Astrocyte (in vitro differentiated cells and primary cell): ENCODE measurements at regions not wholly inside any gene's neighbourhood (a gene's known extent, or its start where the extent isn't known, plus 50 kb on each side); places are given as distances from the start of the nearest gene placed in this dataset.

Experiments used
- CTCF ChIP-seq: IDR thresholded peaks from 2 replicates; pipeline ENCODE4 v1.5.1; 2011; ENCODE audit warnings: low read depth, mild to moderate bottlenecking, inconsistent platforms, low read length, moderate library complexity; ENCODE audit not compliant: insufficient read depth
- EZH2 ChIP-seq: IDR thresholded peaks from 2 replicates; pipeline ENCODE4 v1.6.1; 2012; ENCODE audit warnings: mild to moderate bottlenecking, low read length, inconsistent platforms; ENCODE audit not compliant: insufficient read depth

GRCh38 chr3:23129117-23129516 lies 74.0 kb upstream of the UBE2E2 start:
- TF ChIP-seq CTCF (no peak), EZH2 (no peak)
